Right renal pelvis (tissue), 4 donors: ENCODE measurements at regions not wholly inside any gene's neighbourhood (a gene's known extent, or its start where the extent isn't known, plus 50 kb on each side); places are given as distances from the start of the nearest gene placed in this dataset.

Experiments
- DNase-seq, 4 donors: peaks; one replicate each; pipeline ENCODE4 v3.0.0-alpha.2; 2013; ENCODE audit warnings: low read depth in 4 of 4, low spot score in 3 of 4, missing footprints in 1 of 4

DNA sequence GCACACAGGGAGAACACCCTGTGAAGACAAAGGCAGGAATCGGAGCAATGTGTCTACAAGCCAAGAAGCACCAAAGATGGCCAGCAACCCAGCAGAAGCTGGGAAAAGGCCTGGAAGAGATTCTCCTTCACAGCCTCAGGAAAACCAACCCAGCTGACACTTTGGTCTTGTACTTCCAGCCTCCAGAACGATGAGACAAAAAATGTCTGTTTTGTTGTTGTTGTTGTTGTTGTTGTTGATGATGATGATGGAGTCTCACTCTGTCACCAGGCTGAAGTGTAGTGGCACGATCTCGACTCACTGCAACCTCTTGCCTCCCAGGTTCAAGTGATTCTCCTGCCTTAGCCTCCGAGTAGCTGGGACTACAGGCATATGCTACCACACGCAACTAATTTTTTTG, 157.3 kb downstream of the ETS2 start:
- no peak for DNase-seq

- DNase-seq = no peak
Measured at GRCh38 chr21:38960251-38960650, 154.5 kb downstream of the ETS2 start.

GRCh38 chr21:38959692-38960061, 153.9 kb downstream of the ETS2 start:
- no peak for DNase-seq

- DNase-seq = no peak
Measured at GRCh38 chr21:38958940-38959691, 153.4 kb downstream of the ETS2 start.

GRCh38 chr21:38958323-38958705, 152.6 kb downstream of the ETS2 start:
- no peak for DNase-seq

- no peak for DNase-seq
Measured at GRCh38 chr21:38957575-38958322, 152.0 kb downstream of the ETS2 start.

DNA sequence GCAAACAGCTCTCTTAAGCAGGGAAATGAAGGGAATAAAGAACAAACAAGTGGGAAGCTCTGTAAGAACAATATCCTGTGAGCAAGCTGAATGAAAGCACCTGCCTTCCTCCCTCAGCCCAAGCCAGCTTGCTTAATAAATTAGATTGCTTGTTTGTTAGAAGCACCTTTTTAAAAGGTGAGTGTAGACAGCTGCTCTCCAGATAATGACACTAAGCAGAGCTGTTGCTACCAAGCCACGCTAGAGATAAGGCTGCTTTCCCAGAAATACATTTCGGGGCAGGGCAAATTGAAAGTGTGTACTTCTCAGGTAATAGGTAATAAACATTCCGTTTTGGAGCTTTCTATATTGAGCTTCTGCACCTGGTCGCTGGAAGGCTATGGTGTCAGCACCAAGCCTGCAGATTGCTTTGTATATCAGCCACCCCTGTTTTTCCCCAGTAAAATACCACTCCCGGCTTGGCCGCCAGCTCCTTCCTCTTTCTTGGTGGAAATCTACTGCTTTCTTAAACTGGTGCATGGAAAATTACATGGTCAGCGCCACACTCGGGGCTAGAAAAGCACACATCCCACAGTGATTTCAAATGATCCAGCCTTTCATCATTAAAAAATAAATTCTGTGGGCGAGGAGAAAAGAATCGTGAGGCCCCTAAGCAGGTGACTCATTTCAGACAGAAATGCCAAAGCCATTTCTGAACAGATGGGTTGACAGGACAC, 151.3 kb downstream of the ETS2 start:
- no peak for DNase-seq

DNA sequence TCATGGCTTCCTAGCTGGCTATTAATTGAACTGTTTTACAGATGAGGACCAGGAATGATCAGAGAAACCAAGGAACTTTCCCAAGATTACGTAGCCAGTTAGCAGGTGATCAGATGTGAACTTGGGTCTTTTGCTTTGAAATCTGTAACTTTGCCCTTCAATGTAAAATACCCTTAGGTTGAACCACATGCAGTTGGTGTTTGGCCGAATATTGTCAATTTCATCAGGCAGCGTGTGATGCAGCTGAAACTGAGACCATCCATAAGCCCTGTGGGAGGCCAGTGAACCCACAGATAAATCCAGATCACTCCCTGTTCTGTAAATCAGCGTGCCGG, 150.8 kb downstream of the ETS2 start:
- DNase-seq = no peak

- no peak for DNase-seq
Measured at GRCh38 chr21:38956007-38956406, 150.3 kb downstream of the ETS2 start.

DNA sequence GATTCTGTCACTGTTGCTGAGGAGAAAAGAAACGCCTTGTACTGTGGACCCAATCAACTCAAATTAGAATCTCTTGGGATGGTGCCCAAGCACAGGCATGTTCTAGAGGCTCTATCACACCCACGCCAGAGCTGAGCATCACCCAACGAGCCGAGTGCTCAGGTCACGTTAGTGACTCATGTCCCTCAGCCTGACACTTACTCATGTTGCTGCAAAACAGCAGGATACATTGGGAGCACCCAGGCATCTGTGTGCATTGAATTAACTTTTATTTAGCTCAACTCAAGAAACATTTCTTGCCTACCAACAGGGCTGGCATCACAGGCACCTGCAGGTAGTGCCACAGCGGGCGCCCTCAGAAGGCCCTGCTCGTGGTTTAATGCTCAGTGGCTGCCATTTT, 149.8 kb downstream of the ETS2 start:
- no peak for DNase-seq

- no peak for DNase-seq
Measured at GRCh38 chr21:38954588-38955004, 148.9 kb downstream of the ETS2 start.

- no peak for DNase-seq
Measured at GRCh38 chr21:38953516-38953915, 147.8 kb downstream of the ETS2 start.

GRCh38 chr21:38952890-38953289, 147.2 kb downstream of the ETS2 start:
- no peak for DNase-seq

DNA sequence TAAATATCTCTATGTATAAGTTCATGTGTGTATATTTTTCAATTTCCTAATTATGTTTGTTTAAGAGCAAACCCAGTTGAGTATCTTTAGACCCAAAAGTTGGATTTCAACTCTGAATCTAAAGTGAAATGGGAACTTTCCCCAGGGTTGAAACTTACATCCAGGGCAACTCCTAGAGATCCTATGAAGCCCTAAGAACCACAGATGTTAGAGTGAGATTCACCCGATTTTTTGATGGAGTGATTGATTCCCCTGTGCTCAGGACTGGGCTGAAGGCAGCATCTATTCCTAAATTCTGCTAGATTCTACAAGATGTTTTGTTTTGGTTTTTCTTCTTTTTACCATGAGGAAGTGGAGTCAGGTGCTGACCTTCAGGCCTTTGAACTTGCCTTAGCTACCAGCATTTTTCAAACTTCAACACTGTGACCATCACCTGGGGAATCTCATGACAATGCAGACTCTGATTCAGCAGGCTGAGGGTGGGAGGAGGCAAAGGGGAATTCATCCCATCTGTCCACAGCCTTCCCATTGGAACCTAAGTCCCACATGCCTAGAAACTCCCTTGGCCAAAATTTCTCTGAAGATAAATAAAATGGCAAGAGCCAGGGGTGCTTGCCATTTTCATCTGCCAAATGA, 145.5 kb downstream of the ETS2 start:
- DNase-seq = no peak

- DNase-seq = no peak
Measured at GRCh38 chr21:38950435-38951094, 144.8 kb downstream of the ETS2 start.

GRCh38 chr21:38949070-38949380, 143.3 kb downstream of the ETS2 start:
- no peak for DNase-seq

- no peak for DNase-seq
Measured at GRCh38 chr21:38948377-38949069, 142.8 kb downstream of the ETS2 start.

DNA sequence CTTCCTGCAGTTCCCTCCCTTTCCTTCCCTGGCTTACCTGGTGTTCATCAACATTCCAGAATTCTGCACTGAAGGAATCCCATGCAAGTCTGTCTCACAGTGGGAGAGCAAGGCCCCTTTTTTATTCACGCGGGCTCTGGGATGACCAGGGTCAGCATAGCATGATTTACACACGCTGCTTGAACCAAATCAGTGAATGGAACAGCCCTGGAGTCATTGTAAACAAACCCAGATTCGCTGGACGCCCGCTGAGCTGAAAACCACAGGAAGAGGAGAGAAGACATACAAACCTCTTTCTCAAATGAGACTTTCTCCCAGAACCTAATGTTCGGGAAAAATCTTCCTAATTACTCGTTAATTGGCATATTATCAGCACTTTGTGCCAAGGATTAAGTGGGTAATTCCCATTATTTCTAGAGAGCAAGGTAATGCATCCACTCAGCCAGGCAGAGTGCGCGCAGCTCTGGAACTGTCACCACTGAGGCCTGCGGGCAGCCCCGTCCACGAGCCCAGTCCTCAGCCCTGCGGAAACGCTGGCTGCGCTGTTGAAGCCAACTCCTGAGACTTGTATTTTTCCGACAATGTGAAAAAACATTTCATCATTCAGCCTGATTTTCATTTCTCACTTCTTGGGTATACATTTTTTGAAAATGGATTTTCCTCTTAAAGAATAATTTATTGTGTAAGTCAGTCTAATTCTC, 140.0 kb downstream of the ETS2 start:
- DNase-seq = no peak

DNA sequence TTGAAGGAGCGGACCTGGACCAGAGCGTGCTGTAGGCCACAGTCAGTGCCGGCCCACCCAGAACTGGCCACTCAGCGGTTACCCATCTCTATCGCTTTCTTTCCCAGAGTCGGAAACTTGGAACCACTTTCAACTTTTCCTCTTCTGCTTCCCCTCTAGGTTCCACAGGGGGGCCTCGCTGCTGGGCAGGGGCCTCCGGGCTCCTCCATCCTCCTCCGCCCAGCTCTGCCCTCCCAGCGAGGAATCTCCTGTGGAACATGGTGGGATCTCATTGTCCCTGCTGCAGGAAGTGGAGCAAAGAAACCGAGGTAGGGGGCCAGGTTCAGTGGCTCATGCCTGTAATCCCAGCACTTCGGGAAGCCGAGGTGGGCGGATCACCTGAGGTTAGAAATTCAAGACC, 139.2 kb downstream of the ETS2 start:
- no peak for DNase-seq

- DNase-seq = no peak
Measured at GRCh38 chr21:38944402-38944801, 138.7 kb downstream of the ETS2 start.
